Activated CD4-positive, alpha-beta T cell treated with anti-CD3 and anti-CD28 coated beads, Interleukin-2, amount 50 U/mL, for 4 hours (primary cell): ENCODE measurements at regions not wholly inside any gene's neighbourhood (a gene's known extent, or its start where the extent isn't known, plus 50 kb on each side); places are given as distances from the start of the nearest gene placed in this dataset.

Experiments used
- DNase-seq, 2 experiments: peaks; one replicate each; pipeline ENCODE4 v3.0.0-alpha.2; 2020

- no peak for DNase-seq
Measured at GRCh38 chr3:117744935-117745334, 1035.4 kb downstream of the TUSC7 start.

- no peak for DNase-seq
Measured at GRCh38 chr3:117745516-117745915, 1035.9 kb downstream of the TUSC7 start.

- DNase-seq: no peak
Measured at GRCh38 chr3:117746066-117746465, 1036.5 kb downstream of the TUSC7 start.

- no peak for DNase-seq
Measured at GRCh38 chr3:117748131-117748530, 1038.6 kb downstream of the TUSC7 start.

GRCh38 chr3:117750674-117751269 lies 1041.2 kb downstream of the TUSC7 start:
- no peak for DNase-seq

GRCh38 chr3:117751651-117752050 lies 1042.1 kb downstream of the TUSC7 start:
- DNase-seq: no peak

GRCh38 chr3:117752984-117753717 lies 1043.6 kb downstream of the TUSC7 start:
- DNase-seq: no peak

- no peak for DNase-seq
Measured at GRCh38 chr3:117754058-117754457, 1044.5 kb downstream of the TUSC7 start.

GRCh38 chr3:117754841-117755240 lies 1045.3 kb downstream of the TUSC7 start:
- DNase-seq: no peak

GRCh38 chr3:117756563-117756962 lies 1047.0 kb downstream of the TUSC7 start:
- no peak for DNase-seq

- DNase-seq: no peak
Measured at GRCh38 chr3:117761703-117762620, 1052.4 kb downstream of the TUSC7 start.

GRCh38 chr3:117762621-117763037 lies 1053.0 kb downstream of the TUSC7 start:
- DNase-seq: no peak

- no peak for DNase-seq
Measured at GRCh38 chr3:117763561-117763960, 1054.0 kb downstream of the TUSC7 start.

GRCh38 chr3:117768581-117768980 lies 1059.0 kb downstream of the TUSC7 start:
- DNase-seq: no peak

GRCh38 chr3:117774130-117774529 lies 1064.6 kb downstream of the TUSC7 start:
- no peak for DNase-seq

GRCh38 chr3:117786349-117786748 lies 1076.8 kb downstream of the TUSC7 start:
- no peak for DNase-seq

- DNase-seq: no peak
Measured at GRCh38 chr3:117788061-117788460, 1078.5 kb downstream of the TUSC7 start.

GRCh38 chr3:117788506-117788905 lies 1078.9 kb downstream of the TUSC7 start:
- no peak for DNase-seq

GRCh38 chr3:117790235-117790987 lies 1080.8 kb downstream of the TUSC7 start:
- no peak for DNase-seq

GRCh38 chr3:117793622-117794265 lies 1084.2 kb downstream of the TUSC7 start:
- DNase-seq: no peak

GRCh38 chr3:117798221-117798620 lies 1088.6 kb downstream of the TUSC7 start:
- no peak for DNase-seq

- DNase-seq: no peak
Measured at GRCh38 chr3:117798687-117799386, 1089.3 kb downstream of the TUSC7 start.
